HepG2 (cell line): ENCODE measurements at regions not wholly inside any gene's neighbourhood (a gene's known extent, or its start where the extent isn't known, plus 50 kb on each side); places are given as distances from the start of the nearest gene placed in this dataset.

ENCODE experiments used
- ATAC-seq: fragments of 200-7000 bp; cut with Tn5 transposase; 3 replicates; pipeline ENCODE4 v1.9.1; 2020; ENCODE audit warnings: mild to moderate bottlenecking, moderate library complexity
- BruUV-seq: library from RNA; stranded (reverse); fragments of 400-500 nt; replicated peaks from 2 replicates; lab custom pipeline; 2021; lab: Mats Ljungman, UMichigan
- CTCF ChIA-PET: fragments of 300-600 bp; formaldehyde crosslinking; extraction: SDS; loops from one replicate; lab custom pipeline; 2021; ENCODE audit warnings: low total read pairs, inconsistent platforms, low intra/inter-chr PET ratio; lab: Yijun Ruan, JAX
- POLR2A ChIA-PET: fragments of 350-600 bp; sonication (Branson Sonifier 250); formaldehyde crosslinking; loops from one replicate; lab custom pipeline; 2020; ENCODE audit warnings: antibody characterized with exemption, inconsistent platforms; lab: Yijun Ruan, JAX
- DNase-seq: peaks from one replicate; pipeline ENCODE4 v3.0.0-alpha.2; 2015; ENCODE audit warnings: low spot score
- FAIRE-seq: peaks from 3 replicates; lab custom pipeline; 2011; peaks lifted over from hg19 to GRCh38; lab: Jason Lieb, UNC
- H2AFZ ChIP-seq: one replicate; pipeline ENCODE4 v1.6.1; 2011; ENCODE audit warnings: low read length, inconsistent platforms
- H3K27ac ChIP-seq: fragments of 300-600 bp; 3 replicates; pipeline ENCODE4 v1.8.0; 2011; ENCODE audit warnings: mixed run types, mild to moderate bottlenecking, mixed read lengths, low read length, inconsistent platforms; ENCODE audit not compliant: insufficient read depth; ENCODE audit errors: extremely low read length
- H3K27me3 ChIP-seq, 2 experiments: fragments of 200-600 bp in 1 of 2; 2 replicates in 1 of 2; 3 replicates in 1 of 2; pipeline versions ENCODE4 v1.6.0 to v1.8.0; 2011; ENCODE audit warnings: low read length in 2 of 2, mild to moderate bottlenecking in 2 of 2, moderate library complexity in 2 of 2, inconsistent platforms in 1 of 2; ENCODE audit not compliant: insufficient read depth in 2 of 2, control insufficient read depth in 1 of 2
- H3K36me3 ChIP-seq, 2 experiments: fragments of 200-600 bp in 1 of 2; replicated peaks in 1 of 2; 2 replicates in 1 of 2; 3 replicates in 1 of 2; pipeline versions ENCODE4 v1.5.1 to v1.8.0; 2011; ENCODE audit warnings: low read length in 2 of 2, inconsistent platforms in 1 of 2; ENCODE audit not compliant: insufficient read depth in 2 of 2, control insufficient read depth in 1 of 2
- H3K4me1 ChIP-seq: 2 replicates; pipeline ENCODE4 v1.5.1; 2012; ENCODE audit warnings: low read length, inconsistent platforms; ENCODE audit not compliant: insufficient read depth
- H3K4me2 ChIP-seq: 2 replicates; pipeline ENCODE4 v1.6.0; 2011; ENCODE audit warnings: low read depth, low read length, inconsistent platforms
- H3K4me3 ChIP-seq, 3 experiments: fragments of 200-600 bp in 1 of 3; sonication (generic), shearing (Covaris generic) in 1 of 3; replicated peaks in 1 of 3; 2 replicates each; pipeline ENCODE4 v1.5.1; 2011 to 2016; ENCODE audit warnings: low read length in 3 of 3, inconsistent platforms in 2 of 3, low read depth in 2 of 3, mild to moderate bottlenecking in 2 of 3, control low read depth in 1 of 3, mixed read lengths in 1 of 3; ENCODE audit not compliant: insufficient read depth in 1 of 3
- H3K79me2 ChIP-seq: one replicate; pipeline ENCODE4 v1.6.1; 2011; ENCODE audit warnings: low read length, inconsistent platforms; ENCODE audit not compliant: insufficient read depth
- H3K9ac ChIP-seq: 2 replicates; pipeline ENCODE4 v1.6.0; 2011; ENCODE audit warnings: mild to moderate bottlenecking, low read depth, low read length, inconsistent platforms; ENCODE audit not compliant: insufficient read depth
- H3K9me3 ChIP-seq: 2 replicates; pipeline ENCODE4 v1.5.1; 2012; ENCODE audit warnings: mild to moderate bottlenecking, low read length
- H4K20me1 ChIP-seq: 2 replicates; pipeline ENCODE4 v1.6.0; 2011; ENCODE audit warnings: inconsistent platforms, mild to moderate bottlenecking, low read length, moderate library complexity; ENCODE audit not compliant: insufficient read depth
- JUND ChIP-seq: sonication (generic); formaldehyde crosslinking; IDR thresholded peaks from 2 replicates; pipeline ENCODE4 v1.8.0; 2022; ENCODE audit warnings: mild to moderate bottlenecking, missing genetic modification reagents
- MIER2 ChIP-seq: IDR thresholded peaks from 2 replicates; pipeline ENCODE4 v1.6.1; 2016; ENCODE audit warnings: missing biosample characterization, missing genetic modification reagents
- NFKB2 ChIP-seq: sonication (generic); formaldehyde crosslinking; IDR thresholded peaks from 2 replicates; pipeline ENCODE4 v1.4.0; 2020; ENCODE audit warnings: missing genetic modification reagents, borderline replicate concordance
- SNAPC5 ChIP-seq: sonication (generic); formaldehyde crosslinking; IDR thresholded peaks from 2 replicates; pipeline ENCODE4 v1.8.1; 2023; ENCODE audit warnings: mild to moderate bottlenecking, missing genetic modification reagents, borderline replicate concordance
- ZBTB39 ChIP-seq: sonication (generic); formaldehyde crosslinking; IDR thresholded peaks from 2 replicates; pipeline ENCODE4 v1.5.0; 2020; ENCODE audit warnings: missing genetic modification reagents
- ZNF20 ChIP-seq: sonication (generic); formaldehyde crosslinking; IDR thresholded peaks from 2 replicates; pipeline ENCODE4 v1.4.0; 2020; ENCODE audit warnings: mild to moderate bottlenecking, moderate library complexity, missing genetic modification reagents
- ZNF367 ChIP-seq: sonication (generic); formaldehyde crosslinking; IDR thresholded peaks from 2 replicates; pipeline ENCODE4 v1.4.0; 2020; ENCODE audit warnings: missing genetic modification reagents, borderline replicate concordance
- WGBS: methylation state at CpG from one replicate; pipeline ENCODE4 v1.1.6; 2017; ENCODE audit warnings: low lambda C conversion rate; 5-methylcytosine and 5-hydroxymethylcytosine counted together
- in situ Hi-C: cut with HindIII; loops from 2 replicates; pipeline ENCODE4 v1.10.0; 2017; ENCODE audit warnings: low pct_unique_long_range_greater_than_20kb; ENCODE audit not compliant: extremely low pct_ligation_motif_present
- intact Hi-C: fragments of 100-400 bp; cut with micrococcal nuclease; formaldehyde crosslinking; loops from one replicate; pipeline ENCODE4 v1.10.0; 2022; ENCODE audit not compliant: unreplicated experiment
- TF ChIP-seq, protein P1 (sequence below): sonication (generic); formaldehyde crosslinking; IDR thresholded peaks from 2 replicates; pipeline ENCODE4 v1.4.0; 2020; ENCODE audit warnings: missing genetic modification reagents; ENCODE audit errors: not compliant biosample characterization
- TF ChIP-seq, protein P2 (sequence below): sonication (generic); formaldehyde crosslinking; IDR thresholded peaks from 2 replicates; pipeline ENCODE4 v1.4.0; 2020; ENCODE audit warnings: missing genetic modification reagents

DNA sequence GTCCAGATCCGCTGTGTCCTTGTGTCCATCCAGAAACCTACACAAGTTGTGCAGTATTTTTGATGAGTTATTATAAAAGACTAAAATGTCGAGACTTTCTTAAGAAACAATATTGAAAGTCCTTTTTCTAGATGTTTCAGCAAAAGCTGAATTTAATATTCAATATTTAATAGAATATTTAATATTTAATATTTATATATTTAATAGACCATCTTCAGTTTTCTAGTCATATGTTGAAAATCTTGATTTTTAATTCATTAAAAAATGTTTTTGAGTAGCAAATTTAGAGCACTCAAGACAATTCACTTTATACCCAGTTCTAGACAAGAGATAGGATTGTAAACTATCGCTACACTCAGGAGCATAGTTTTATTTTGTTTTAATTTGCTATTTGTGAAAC lies 447.8 kb downstream of the SLITRK5 start:
- Histone ChIP-seq H3K79me2 (no peaks in the 10 kb centered on the region), H3K4me2 (no peak overlapping the region), H3K4me1 (no peaks in the 10 kb centered on the region), H3K9ac (no peak overlapping the region), H3K4me3 (no peak overlapping the region), H3K27me3 (no peaks in the 10 kb centered on the region), H2AFZ (no peak overlapping the region), H4K20me1 (no peaks in the 10 kb centered on the region), H3K36me3 (no peaks in the 10 kb centered on the region), H3K27ac (no peak overlapping the region), H3K9me3 (peaks cover 30% of the 10 kb centered on the region)
- no peak for DNase-seq
- ChIA-PET POLR2A (no interaction called here), CTCF (no interaction called here)
- no peak for ATAC-seq
- intact Hi-C loops (no loop called here), in situ Hi-C loops (no loop called here)
- TF ChIP-seq, protein P1, sequence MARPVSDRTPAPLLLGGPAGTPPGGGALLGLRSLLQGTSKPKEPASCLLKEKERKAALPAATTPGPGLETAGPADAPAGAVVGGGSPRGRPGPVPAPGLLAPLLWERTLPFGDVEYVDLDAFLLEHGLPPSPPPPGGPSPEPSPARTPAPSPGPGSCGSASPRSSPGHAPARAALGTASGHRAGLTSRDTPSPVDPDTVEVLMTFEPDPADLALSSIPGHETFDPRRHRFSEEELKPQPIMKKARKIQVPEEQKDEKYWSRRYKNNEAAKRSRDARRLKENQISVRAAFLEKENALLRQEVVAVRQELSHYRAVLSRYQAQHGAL (CRISPR knock-in tag) = no peak
- TF ChIP-seq NFKB2 (CRISPR knock-in tag) = no peak
- no peak for TF ChIP-seq ZNF20 (CRISPR knock-in tag)
- TF ChIP-seq JUND (CRISPR knock-in tag) = no peak
- TF ChIP-seq, protein P2, sequence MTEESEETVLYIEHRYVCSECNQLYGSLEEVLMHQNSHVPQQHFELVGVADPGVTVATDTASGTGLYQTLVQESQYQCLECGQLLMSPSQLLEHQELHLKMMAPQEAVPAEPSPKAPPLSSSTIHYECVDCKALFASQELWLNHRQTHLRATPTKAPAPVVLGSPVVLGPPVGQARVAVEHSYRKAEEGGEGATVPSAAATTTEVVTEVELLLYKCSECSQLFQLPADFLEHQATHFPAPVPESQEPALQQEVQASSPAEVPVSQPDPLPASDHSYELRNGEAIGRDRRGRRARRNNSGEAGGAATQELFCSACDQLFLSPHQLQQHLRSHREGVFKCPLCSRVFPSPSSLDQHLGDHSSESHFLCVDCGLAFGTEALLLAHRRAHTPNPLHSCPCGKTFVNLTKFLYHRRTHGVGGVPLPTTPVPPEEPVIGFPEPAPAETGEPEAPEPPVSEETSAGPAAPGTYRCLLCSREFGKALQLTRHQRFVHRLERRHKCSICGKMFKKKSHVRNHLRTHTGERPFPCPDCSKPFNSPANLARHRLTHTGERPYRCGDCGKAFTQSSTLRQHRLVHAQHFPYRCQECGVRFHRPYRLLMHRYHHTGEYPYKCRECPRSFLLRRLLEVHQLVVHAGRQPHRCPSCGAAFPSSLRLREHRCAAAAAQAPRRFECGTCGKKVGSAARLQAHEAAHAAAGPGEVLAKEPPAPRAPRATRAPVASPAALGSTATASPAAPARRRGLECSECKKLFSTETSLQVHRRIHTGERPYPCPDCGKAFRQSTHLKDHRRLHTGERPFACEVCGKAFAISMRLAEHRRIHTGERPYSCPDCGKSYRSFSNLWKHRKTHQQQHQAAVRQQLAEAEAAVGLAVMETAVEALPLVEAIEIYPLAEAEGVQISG (CRISPR knock-in tag) = no peak
- no peak for TF ChIP-seq SNAPC5 (CRISPR knock-in tag)
- no peak for TF ChIP-seq MIER2 (CRISPR knock-in tag)
- TF ChIP-seq ZNF367 = no peak
- no peak for TF ChIP-seq ZBTB39 (CRISPR knock-in tag)
- FAIRE-seq = no peak
- 15% methylated on average over 3 of the region's 3 CpGs for WGBS
- BruUV-seq = no TSS peak
